OCI-LY3 (cell line): ENCODE measurements at regions not wholly inside any gene's neighbourhood (a gene's known extent, or its start where the extent isn't known, plus 50 kb on each side); places are given as distances from the start of the nearest gene placed in this dataset.

Experiments used
- H2AFZ ChIP-seq: fragments of 200-600, 300-600 bp; shearing (Covaris generic); 2 replicates; pipeline ENCODE4 v1.6.0; 2014; ENCODE audit warnings: antibody characterized with exemption, low read depth, low read length
- H3K27ac ChIP-seq: fragments of 200-600, 300-600 bp; sonication (generic); 2 replicates; pipeline ENCODE4 v1.5.1; 2014; ENCODE audit warnings: mild to moderate bottlenecking, low read length, moderate library complexity, mixed read lengths
- H3K27me3 ChIP-seq: fragments of 200-600, 300-600 bp; sonication (generic); 2 replicates; pipeline ENCODE4 v1.6.1; 2014; ENCODE audit warnings: low read depth, low read length, mixed read lengths
- H3K36me3 ChIP-seq: fragments of 200-600, 300-600 bp; sonication (generic); replicated peaks from 2 replicates; pipeline ENCODE3; 2014; ENCODE audit warnings: low read depth, low read length, mixed read lengths
- H3K4me1 ChIP-seq: fragments of 300-600, 200-600 bp; sonication (generic); 2 replicates; pipeline ENCODE4 v1.6.1; 2014; ENCODE audit warnings: low read length, mixed read lengths
- H3K4me2 ChIP-seq: fragments of 200-600, 300-600 bp; sonication (generic); 2 replicates; pipeline ENCODE4 v1.6.1; 2014; ENCODE audit warnings: low read length, mixed read lengths
- H3K4me3 ChIP-seq: fragments of 300-600, 200-600 bp; sonication (generic); 2 replicates; pipeline ENCODE4 v1.5.1; 2014; ENCODE audit warnings: antibody characterized with exemption, mild to moderate bottlenecking, low read length, moderate library complexity
- H3K79me2 ChIP-seq: fragments of 300-600, 200-600 bp; shearing (Covaris generic); 2 replicates; pipeline ENCODE4 v1.6.1; 2014; ENCODE audit warnings: mild to moderate bottlenecking, low read length, mixed read lengths
- H3K9ac ChIP-seq: fragments of 300-600, 200-600 bp; shearing (Covaris generic); 2 replicates; pipeline ENCODE4 v1.6.0; 2014; ENCODE audit warnings: mild to moderate bottlenecking, low read length, moderate library complexity
- H3K9me3 ChIP-seq: fragments of 200-600, 300-600 bp; shearing (Covaris generic); 2 replicates; pipeline ENCODE4 v1.6.1; 2014; ENCODE audit warnings: low read length, mixed read lengths; ENCODE audit not compliant: insufficient read depth
- H4K20me1 ChIP-seq: fragments of 200-600, 300-600 bp; sonication (generic); 2 replicates; pipeline ENCODE4 v1.6.1; 2016; ENCODE audit warnings: low read length, mixed read lengths; ENCODE audit not compliant: insufficient read depth
- CTCF ChIP-seq: fragments of 200-600, 300-600 bp; sonication (generic); IDR thresholded peaks from 2 replicates; pipeline ENCODE4 v1.5.1; 2014; ENCODE audit warnings: antibody characterized with exemption, low read length, low read depth
- EZH2phosphoT487 ChIP-seq: fragments of 200-600 bp; shearing (Covaris generic); IDR thresholded peaks from 2 replicates; pipeline ENCODE4 v1.6.1; 2018; ENCODE audit warnings: antibody characterized with exemption, mixed run types, low read depth

- Histone ChIP-seq H3K4me2 (no peak overlapping the region), H3K9ac (no peak overlapping the region), H3K36me3 (no peaks in the 10 kb centered on the region), H3K4me1 (no peaks in the 10 kb centered on the region), H4K20me1 (no peaks in the 10 kb centered on the region), H3K27me3 (no peaks in the 10 kb centered on the region), H3K79me2 (no peaks in the 10 kb centered on the region), H3K4me3 (no peak overlapping the region), H3K27ac (no peak overlapping the region), H2AFZ (no peak overlapping the region), H3K9me3 (no peaks in the 10 kb centered on the region)
- TF ChIP-seq CTCF, result no peak
- no peak for TF ChIP-seq EZH2phosphoT487
Measured at GRCh38 chr3:20811631-20812030, 625.6 kb upstream of the SGO1 start.

- TF ChIP-seq EZH2phosphoT487, result no peak
- TF ChIP-seq CTCF, result no peak
- no peak overlapping the region for H3K4me2 ChIP-seq
Measured at GRCh38 chr3:20811006-20811405, 625.0 kb upstream of the SGO1 start.

GRCh38 chr3:20810555-20810954 is 624.5 kb upstream of the SGO1 start:
- no peak overlapping the region for H3K4me3 ChIP-seq
- H3K4me1 ChIP-seq, result no peaks in the 10 kb centered on the region
- H3K9ac ChIP-seq, result no peak overlapping the region
- no peaks in the 10 kb centered on the region for H3K9me3 ChIP-seq
- H3K27me3 ChIP-seq, result no peaks in the 10 kb centered on the region
- TF ChIP-seq CTCF (no peak), EZH2phosphoT487 (no peak)
- H4K20me1 ChIP-seq, result no peaks in the 10 kb centered on the region
- H3K27ac ChIP-seq, result no peak overlapping the region
- no peak overlapping the region for H2AFZ ChIP-seq
- H3K36me3 ChIP-seq, result no peaks in the 10 kb centered on the region
- no peaks in the 10 kb centered on the region for H3K79me2 ChIP-seq
- H3K4me2 ChIP-seq, result no peak overlapping the region

More at GRCh38 chr3:20811006-20811405, 625.0 kb upstream of the SGO1 start:
- H3K79me2 ChIP-seq, result no peaks in the 10 kb centered on the region
- H2AFZ ChIP-seq, result no peak overlapping the region
- no peaks in the 10 kb centered on the region for H3K9me3 ChIP-seq
- H3K27ac ChIP-seq, result no peak overlapping the region
- H3K4me3 ChIP-seq, result no peak overlapping the region
- no peaks in the 10 kb centered on the region for H3K36me3 ChIP-seq
- no peaks in the 10 kb centered on the region for H4K20me1 ChIP-seq
- no peak overlapping the region for H3K9ac ChIP-seq
- H3K4me1 ChIP-seq, result no peaks in the 10 kb centered on the region
- no peaks in the 10 kb centered on the region for H3K27me3 ChIP-seq

DNA sequence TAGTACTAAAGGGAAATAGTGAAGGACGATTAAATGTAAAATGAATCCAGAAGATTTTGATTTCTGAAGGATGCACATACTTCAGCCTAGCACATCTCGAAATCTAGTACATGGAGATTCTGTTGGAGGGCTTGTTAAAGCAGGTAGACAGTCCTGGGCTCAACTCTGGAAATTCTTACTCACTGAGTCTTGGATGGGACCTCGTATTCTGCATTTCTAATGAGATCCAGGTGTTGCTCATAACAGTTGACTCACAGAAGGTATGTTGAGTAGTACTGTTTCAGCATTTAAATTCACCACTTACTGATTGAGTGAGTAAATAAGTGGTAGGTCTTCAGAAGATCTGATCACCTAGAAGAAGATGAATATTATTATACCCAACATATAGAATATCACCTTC is 623.4 kb upstream of the SGO1 start:
- Histone ChIP-seq H3K27ac (no peak overlapping the region), H3K9me3 (no peaks in the 10 kb centered on the region), H3K27me3 (no peaks in the 10 kb centered on the region), H3K4me3 (no peak overlapping the region), H4K20me1 (no peaks in the 10 kb centered on the region), H3K79me2 (no peaks in the 10 kb centered on the region), H3K4me2 (no peak overlapping the region), H3K36me3 (no peaks in the 10 kb centered on the region), H3K4me1 (no peaks in the 10 kb centered on the region), H2AFZ (no peak overlapping the region), H3K9ac (no peak overlapping the region)
- no peak for TF ChIP-seq EZH2phosphoT487
- TF ChIP-seq CTCF, result no peak
